ENCODE measurements at regions not wholly inside any gene's neighbourhood (a gene's known extent, or its start where the extent isn't known, plus 50 kb on each side); places are given as distances from the start of the nearest gene placed in this dataset.

DNA sequence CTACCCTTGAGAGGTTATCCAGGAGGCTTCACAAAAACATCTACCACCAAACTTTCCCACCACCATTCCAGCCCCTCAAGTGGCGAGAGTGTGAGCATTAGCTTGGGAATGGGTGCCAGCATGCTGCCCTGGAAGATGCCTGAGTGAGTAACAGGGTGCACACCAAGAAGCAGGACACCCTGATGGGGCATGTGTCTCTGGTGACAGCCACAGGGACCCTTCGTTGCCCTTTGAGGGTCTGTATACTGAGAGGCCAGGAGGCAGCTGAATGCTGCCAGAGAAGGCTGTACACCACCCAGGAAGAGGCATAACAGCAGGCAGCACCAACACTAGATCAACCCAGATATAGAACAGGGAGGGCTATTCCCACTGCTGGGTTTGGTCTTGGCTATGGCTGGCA, 233.6 kb upstream of the THSD7B start:
- TF ChIP-seq POLR2A (IDR thresholded peaks at IDR 0.05) (no peak), POLR2AphosphoS5 (IDR thresholded peaks at IDR 0.05) (no peak), EP300 (IDR thresholded peaks at IDR 0.05) (no peak)
- TF ChIP-seq, protein P1, sequence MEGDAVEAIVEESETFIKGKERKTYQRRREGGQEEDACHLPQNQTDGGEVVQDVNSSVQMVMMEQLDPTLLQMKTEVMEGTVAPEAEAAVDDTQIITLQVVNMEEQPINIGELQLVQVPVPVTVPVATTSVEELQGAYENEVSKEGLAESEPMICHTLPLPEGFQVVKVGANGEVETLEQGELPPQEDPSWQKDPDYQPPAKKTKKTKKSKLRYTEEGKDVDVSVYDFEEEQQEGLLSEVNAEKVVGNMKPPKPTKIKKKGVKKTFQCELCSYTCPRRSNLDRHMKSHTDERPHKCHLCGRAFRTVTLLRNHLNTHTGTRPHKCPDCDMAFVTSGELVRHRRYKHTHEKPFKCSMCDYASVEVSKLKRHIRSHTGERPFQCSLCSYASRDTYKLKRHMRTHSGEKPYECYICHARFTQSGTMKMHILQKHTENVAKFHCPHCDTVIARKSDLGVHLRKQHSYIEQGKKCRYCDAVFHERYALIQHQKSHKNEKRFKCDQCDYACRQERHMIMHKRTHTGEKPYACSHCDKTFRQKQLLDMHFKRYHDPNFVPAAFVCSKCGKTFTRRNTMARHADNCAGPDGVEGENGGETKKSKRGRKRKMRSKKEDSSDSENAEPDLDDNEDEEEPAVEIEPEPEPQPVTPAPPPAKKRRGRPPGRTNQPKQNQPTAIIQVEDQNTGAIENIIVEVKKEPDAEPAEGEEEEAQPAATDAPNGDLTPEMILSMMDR (IDR thresholded peaks at IDR 0.05), result no peak
- no peaks in the 10 kb centered on the region for H3K9me3 ChIP-seq
- WGBS, 2 donors, result 41 to 53% methylated on average over 2 of the region's 2 CpGs

DNA sequence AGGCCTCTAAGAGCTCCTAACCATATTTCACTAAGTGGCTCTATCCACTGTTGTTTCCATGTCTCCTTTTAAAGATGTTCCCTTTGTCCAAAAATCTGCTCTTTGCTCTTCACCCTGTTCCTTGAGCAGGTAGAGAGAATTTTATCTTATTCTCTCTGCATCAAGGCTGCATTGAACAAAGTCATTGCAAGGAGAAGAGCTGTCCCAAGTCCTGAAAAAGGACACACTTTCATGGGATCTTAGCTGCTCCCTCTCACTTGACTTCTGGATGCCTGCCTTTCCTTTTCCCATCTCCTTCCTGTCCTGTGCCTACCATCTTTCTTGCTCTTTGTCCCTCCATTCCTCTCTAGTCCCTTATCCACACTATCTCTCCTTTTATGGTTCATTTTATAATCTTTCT, 235.2 kb upstream of the THSD7B start:
- Histone ChIP-seq H3K4me3 (no peak overlapping the region), H3K4me1 (no peaks in the 10 kb centered on the region), H3K27me3 (no peaks in the 10 kb centered on the region), H3K36me3 (no peaks in the 10 kb centered on the region), H3K27ac (no peak overlapping the region), H3K9me3 (no peaks in the 10 kb centered on the region)
- intact Hi-C loops (cut with DNase I), result no loop called here
- no peak for TF ChIP-seq POLR2AphosphoS5 (IDR thresholded peaks at IDR 0.05)
- TF ChIP-seq POLR2A (IDR thresholded peaks at IDR 0.05), result no peak
- TF ChIP-seq, protein P1 (IDR thresholded peaks at IDR 0.05), result no peak
- TF ChIP-seq EP300 (IDR thresholded peaks at IDR 0.05), result no peak
- DNase-seq, result no peak

More for the DNA sequence above, 233.6 kb upstream of the THSD7B start:
- no peaks in the 10 kb centered on the region for H3K4me1 ChIP-seq
- no peak overlapping the region for H3K4me3 ChIP-seq
- H3K27me3 ChIP-seq, result no peaks in the 10 kb centered on the region
- H3K36me3 ChIP-seq, result no peaks in the 10 kb centered on the region
- intact Hi-C loops (cut with DNase I), result no loop called here
- DNase-seq, result no peak
- no peak overlapping the region for H3K27ac ChIP-seq

DNA sequence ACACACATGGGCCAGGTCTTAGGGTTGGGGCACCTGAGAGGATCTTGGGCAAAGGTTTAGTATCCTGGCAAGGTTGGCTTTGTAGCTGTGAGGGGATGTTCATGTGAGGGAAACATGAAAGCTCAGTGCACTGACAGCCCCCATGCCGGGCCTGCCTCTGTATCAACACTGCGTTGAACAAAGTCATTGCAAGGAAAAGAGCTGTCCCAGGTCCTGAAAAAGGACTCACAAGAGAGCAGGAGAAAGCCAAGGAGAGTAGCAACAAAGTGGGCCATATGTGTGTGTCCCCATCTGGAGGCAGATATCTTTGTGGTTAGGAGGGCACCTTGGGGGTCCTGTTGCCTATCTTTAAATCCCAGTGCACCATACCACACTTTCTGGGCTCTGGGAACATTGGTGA, 237.8 kb upstream of the THSD7B start:
- intact Hi-C loops (cut with DNase I), result no loop called here
- Histone ChIP-seq H3K36me3 (no peaks in the 10 kb centered on the region), H3K4me1 (no peaks in the 10 kb centered on the region), H3K9me3 (no peaks in the 10 kb centered on the region), H3K27ac (no peak overlapping the region), H3K27me3 (no peaks in the 10 kb centered on the region), H3K4me3 (no peak overlapping the region)
- WGBS, 2 donors, result 20 to 23% methylated on average over 2 of the region's 2 CpGs
- TF ChIP-seq, protein P1 (IDR thresholded peaks at IDR 0.05), result no peak
- TF ChIP-seq POLR2AphosphoS5 (IDR thresholded peaks at IDR 0.05) (no peak), EP300 (IDR thresholded peaks at IDR 0.05) (no peak), POLR2A (IDR thresholded peaks at IDR 0.05) (no peak)
- DNase-seq, result no peak

DNA sequence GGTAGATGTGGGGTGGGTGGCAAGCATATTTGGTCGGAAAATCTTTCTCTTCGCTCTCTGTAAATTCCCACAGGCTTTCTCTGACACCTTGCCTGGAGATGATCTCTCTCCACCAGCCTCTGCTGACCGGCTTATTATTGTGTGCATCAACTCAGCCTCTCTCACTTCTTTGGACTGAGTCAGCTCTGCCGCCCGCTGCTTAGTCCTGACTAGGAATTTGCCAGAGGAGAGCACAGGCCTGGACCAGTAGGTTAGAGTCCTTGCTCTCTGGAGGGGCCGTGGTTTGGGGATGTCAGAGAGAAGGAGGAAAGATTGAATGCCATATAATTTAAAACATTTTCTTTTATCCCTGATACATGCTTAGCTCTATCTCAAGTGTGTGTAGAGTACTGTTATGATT, 242.6 kb upstream of the THSD7B start:
- 82 to 90% methylated on average over 6 of the region's 6 CpGs for WGBS, 2 donors
- no peaks in the 10 kb centered on the region for H3K36me3 ChIP-seq
- TF ChIP-seq POLR2AphosphoS5 (IDR thresholded peaks at IDR 0.05) (no peak), EP300 (IDR thresholded peaks at IDR 0.05) (no peak), POLR2A (IDR thresholded peaks at IDR 0.05) (no peak)
- TF ChIP-seq, protein P1 (IDR thresholded peaks at IDR 0.05), result no peak
- no peaks in the 10 kb centered on the region for H3K9me3 ChIP-seq
- intact Hi-C loops (cut with DNase I), result no loop called here
- no peaks in the 10 kb centered on the region for H3K27me3 ChIP-seq
- no peak overlapping the region for H3K27ac ChIP-seq
- DNase-seq, result no peak
- H3K4me3 ChIP-seq, result no peak overlapping the region
- H3K4me1 ChIP-seq, result no peaks in the 10 kb centered on the region

DNA sequence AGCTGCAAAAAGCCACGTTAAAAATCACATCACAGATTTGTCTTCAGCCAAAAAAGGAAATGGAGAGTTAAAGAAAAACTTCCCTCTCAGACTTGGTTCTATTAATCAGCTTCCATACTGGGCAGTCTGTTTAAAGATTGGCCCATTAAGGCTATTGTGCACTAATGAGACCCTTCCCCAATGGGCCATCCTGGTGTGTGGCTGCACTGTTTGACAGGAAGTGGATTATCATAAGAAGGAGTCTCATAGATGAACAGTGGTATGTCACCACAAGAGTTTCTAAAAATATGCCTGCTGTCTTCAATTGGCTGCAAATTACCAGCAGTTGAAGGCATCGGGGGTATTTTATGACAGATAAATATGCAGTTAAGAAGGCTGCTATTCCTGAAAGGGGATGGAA, 247.6 kb upstream of the THSD7B start:
- Histone ChIP-seq H3K4me3 (no peak overlapping the region), H3K36me3 (no peaks in the 10 kb centered on the region), H3K27me3 (no peaks in the 10 kb centered on the region), H3K4me1 (no peaks in the 10 kb centered on the region), H3K27ac (no peak overlapping the region), H3K9me3 (no peaks in the 10 kb centered on the region)
- TF ChIP-seq, protein P1 (IDR thresholded peaks at IDR 0.05), result no peak
- TF ChIP-seq POLR2AphosphoS5 (IDR thresholded peaks at IDR 0.05) (no peak), POLR2A (IDR thresholded peaks at IDR 0.05) (no peak)
- no peak for DNase-seq
- whole genome bisulfite sequencing, 2 donors, result 30 to 31% methylated on average over 2 of the region's 2 CpGs
- intact Hi-C loops (cut with DNase I), result no loop called here
